GM19372 (cell line): ENCODE measurements at regions not wholly inside any gene's neighbourhood (a gene's known extent, or its start where the extent isn't known, plus 50 kb on each side); places are given as distances from the start of the nearest gene placed in this dataset.
"Not testable (repeated sequence)": the region's sequence is repeated elsewhere in the genome, so short reads cannot be mapped to it uniquely, and the experiment has no call there.

Source experiments
- ATAC-seq: cut with Tn5 transposase; IDR thresholded peaks from one replicate; pipeline ENCODE4 v1.9.1; 2021; ENCODE audit warnings: mild to moderate bottlenecking, low read depth, moderate library complexity; ENCODE audit not compliant: unreplicated experiment

DNA sequence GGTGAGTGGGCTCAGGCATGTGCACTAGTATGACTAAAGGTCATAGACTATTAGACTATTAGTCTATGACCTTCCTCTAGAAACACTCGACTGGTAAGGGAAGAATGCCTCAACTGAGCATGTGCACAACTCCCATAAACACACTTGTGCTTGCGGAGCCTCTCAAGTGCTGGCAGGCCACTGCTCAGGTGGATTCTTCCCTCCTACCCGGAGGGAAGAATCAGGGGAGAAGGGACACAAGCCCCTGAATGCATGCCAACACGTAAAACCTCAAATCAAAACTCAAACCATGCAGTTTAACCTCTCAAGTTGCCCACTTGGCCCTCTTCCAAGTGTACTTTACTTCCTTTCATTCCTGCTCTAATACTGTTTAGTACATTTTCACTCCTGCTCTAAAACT lies 287.6 kb upstream of the SGCG start:
- no peak for ATAC-seq

DNA sequence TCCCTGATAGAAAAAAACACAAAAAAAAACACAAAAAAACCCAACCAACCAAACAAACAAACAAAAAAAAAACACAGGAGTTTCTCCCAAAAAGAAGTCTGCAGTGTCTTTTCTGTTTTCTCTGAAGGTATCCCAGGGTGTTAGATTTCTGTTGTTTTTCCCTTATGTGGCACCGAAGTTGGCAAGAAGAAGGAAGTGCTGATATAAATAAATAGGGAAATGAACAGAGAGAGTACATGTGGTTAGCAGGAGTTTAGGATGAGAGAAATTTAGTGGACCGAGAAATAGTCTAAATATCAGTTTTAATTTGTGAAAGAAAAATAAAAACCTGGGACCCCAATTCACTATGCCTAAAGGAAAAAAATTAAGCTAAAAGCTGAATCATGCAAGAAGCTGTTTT lies 287.0 kb upstream of the SGCG start:
- no peak for ATAC-seq

DNA sequence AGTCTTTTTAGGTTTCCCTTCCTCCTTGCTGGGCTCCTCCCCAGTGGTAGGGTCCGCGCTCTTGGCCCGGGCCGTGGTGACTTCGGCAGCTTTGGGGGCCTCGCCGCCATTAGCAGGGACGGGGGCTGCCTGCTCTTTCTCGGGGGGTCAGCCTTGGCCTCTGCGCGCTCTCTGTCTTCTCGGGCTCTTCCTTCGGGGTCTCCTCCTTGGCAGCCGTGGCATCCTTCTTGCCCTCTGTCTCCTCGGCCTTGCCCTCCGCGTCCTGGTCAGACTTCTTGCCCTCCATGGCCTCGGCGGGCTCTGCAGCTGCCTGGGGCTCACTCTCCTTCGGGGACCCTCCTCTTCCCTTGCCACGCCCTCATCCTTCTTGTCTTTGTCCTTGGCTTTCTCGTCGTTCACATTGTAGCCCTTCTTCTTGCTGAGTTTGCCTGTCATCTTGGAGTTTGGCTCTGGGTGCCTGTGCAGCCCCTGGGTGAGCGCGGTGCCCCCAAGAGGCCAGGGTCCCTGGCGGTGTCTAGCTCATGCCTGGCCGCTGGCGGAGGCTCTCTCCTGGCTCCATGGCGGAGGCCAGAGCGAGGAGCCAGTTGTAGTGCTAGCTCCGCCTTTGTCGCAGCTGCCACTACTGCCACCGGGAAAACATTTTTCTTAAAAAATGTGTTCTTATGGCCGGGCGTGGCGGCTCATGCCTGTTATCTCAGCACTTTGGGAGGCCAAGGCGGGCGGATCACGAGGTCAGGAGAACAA lies 283.0 kb upstream of the SGCG start:
- no peak for ATAC-seq

DNA sequence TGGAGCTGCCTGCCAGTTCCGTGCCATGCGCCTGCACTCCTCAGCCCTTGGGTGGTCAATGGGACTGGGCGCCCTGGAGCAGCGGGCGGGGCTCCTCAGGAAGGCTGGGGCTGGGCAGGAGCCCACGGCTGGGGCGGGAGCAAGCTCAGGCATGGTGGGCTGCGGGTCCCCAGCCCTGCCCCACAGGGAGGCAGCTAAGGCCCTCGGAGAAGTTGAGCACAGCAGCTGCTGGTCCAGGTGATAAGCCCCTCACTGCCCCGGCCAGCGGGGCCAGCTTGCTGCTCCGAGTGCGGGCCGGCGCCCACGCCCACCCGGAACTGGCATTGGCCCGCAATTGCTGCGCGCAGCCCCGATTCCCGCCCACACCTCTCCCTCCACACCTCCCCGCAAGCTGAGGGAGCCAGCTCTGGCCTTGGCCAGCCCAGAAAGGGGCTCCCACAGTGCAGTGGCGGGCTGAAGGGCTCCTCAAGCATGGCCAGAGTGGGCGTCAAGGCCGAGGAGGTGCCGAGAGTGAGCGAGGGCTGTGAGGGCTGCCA lies 280.3 kb upstream of the SGCG start:
- not testable (repeated sequence) for ATAC-seq

DNA sequence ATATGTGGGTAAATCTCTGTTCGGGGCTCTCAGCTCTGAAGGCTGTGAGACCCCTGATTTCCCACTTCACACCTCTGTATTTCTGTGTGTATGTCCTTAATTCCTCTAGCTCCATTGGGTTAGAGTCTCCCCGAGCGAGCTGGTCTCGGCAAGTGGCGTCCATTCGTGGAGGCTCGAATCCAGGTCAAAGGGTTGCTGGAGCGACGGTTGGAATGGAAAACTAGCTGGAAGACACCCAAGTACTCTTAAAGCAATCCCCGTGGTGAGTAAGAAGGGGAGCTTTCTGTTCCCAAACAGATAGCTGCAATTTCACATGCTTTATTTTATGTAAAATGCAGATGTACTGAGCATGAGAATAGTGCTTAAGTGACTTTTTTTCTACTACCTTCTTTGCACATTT lies 277.5 kb upstream of the SGCG start:
- no peak for ATAC-seq

DNA sequence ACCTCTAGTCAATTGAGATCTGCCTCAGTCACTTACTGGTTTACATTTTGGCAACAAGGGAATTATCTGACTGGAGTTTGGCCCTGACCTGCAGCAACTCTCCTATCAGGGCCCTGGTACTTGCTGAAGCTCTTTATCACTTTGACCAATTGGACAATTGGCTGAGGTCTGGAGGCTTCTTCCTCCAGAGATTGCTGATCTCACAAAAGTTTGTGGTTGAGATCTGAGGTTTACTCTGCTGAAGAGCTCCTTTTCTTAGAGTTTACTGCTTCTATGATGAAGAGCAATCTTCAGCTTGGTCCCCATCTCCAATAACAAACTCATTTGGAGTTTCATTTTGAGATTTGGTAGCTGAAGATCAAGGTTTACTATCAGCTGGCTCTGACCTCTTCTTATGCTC lies 276.9 kb upstream of the SGCG start:
- ATAC-seq, result no peak

DNA sequence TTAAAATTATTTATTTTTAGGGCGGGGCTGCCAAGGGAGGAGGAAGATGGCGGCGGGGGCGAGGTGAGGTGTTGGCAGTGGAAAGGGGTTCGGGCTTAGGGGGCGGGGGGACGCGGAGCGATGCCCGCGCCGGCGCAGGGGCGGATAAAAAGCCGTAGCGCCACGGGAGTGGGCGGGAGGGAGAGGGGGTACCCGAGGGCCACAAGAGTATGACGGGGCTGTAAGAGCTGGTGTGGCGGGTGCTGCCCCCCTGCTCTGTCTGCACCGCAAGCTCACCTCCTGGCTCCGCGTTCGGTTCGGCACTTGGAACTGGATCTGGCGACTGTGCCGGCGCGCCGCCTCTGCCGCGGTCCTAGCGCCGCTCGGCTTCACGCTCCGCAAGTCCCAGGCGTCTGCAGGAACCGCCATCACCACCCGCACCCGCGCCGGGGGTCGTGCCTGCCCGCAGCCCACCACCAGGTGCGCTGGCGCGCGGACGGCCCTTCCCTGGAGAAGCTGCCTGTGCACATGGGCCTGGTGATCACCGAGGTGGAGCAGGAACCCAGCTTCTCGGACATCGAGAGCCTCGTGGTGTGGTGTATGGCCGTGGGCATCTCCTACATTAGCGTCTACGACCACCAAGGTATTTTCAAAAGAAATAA lies 265.2 kb upstream of the SGCG start:
- ATAC-seq, result peak; percentile 72

DNA sequence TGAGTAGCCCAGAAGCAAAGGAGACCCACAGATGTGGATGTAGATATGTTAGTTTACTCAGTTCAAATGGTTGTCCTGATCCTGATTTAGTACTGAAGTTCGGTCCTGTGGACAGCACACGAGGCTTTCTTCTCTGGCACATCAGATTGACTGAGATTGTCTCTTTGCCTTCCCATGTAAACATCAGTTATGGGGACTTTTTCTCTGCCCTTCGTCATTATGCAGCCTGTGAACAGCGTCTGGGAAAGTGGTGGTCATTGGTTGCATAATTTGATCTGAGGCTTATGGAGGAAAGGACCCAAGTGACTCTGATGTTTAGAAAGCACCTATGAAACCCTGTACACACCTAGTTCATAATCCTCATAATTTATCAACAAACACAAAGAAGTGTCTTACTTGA lies 264.5 kb upstream of the SGCG start:
- not testable (repeated sequence) for ATAC-seq

DNA sequence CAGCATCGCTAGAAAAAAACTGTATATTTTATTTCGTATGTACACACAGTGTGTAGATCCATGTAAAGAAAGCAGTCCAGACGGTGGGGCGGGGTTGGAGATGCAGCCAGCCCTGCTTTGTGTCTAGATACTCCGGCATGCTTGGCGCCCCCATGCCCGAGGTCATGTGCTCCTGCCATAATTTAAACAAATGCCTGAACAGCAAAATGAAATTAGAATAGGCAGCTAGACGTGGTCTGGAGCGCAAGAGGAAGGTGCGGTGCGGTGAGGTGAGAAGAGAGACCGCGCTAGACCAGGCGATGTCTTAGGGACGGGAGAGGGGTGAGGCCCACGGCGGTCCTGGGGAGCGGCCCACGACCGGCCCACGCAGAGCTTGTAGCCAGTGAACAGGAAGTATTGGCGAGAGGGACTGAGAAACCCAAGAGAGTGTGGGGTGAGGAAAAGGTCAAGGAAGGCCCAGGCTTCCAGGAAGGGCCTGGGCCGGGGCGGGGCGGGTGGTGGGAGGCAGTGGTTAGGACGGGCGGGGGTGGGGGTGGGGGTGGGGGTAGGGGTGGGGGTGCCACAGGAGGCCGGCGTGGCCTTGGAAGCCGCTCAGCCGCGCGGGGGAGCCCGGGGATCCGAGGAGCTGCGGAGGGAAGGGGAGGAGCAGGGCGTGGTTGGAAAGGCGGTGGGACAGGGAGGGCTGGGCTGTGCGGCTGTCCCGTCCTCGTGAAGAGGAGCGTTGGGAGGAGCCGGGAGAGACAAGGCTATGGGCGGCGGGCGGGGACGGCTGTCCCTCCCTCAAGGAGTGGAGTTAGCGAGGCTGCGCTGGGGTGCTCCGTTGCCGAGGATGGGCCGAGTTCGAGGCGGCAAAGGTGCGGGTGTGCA lies 254.7 kb upstream of the SGCG start:
- ATAC-seq, result peak; percentile 38

DNA sequence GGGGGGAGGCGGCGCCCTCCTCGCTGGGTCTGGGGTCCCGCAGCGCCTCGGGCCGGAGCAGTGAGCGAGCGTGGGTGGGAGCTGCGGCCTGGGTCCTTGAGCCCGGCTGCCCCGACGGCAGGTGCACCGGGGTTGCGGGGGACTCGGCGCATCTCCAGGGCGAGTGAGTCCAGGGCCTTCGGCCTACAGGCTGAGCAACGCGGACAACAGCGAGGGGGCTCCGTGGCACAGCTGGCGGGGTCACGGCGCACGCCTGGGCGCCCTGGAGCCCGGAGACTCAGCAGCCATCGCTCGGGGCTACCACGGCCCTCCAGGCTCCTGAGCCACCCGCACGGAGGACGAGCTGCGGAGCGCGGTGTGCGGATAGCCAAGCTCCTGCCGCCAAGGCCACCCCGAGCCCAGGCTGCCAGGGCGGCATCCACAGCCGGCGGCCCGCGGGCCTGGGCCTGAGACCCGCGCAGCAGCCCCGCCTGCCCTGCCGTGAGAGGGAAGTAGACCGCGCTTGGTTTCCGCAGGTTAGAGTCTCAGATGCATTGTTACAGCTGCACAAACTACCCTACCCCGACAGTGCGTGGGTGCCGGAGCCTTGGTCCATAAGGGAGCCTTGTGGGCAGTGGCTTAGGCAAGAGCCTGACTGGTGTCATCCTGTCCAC lies 253.9 kb upstream of the SGCG start:
- ATAC-seq, result peak; percentile 52

DNA sequence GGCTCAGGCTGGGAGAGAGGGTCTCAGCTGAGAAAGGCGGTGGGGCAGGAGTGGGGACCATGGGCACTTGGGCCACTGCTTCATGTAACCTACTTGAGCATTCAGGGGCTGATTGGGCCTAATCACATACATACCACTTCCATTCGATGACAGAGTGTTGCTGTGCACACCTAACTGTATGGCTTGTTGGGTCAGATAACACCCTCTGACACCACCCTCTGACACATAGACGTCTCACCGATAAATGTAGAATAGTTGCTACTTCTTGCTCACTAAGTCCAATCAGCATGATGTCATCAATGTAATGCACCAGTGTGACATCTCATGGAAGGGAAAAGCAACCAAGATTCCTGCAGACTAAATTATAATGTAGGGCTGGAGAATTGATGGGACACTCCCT lies 252.9 kb upstream of the SGCG start:
- not testable (repeated sequence) for ATAC-seq

DNA sequence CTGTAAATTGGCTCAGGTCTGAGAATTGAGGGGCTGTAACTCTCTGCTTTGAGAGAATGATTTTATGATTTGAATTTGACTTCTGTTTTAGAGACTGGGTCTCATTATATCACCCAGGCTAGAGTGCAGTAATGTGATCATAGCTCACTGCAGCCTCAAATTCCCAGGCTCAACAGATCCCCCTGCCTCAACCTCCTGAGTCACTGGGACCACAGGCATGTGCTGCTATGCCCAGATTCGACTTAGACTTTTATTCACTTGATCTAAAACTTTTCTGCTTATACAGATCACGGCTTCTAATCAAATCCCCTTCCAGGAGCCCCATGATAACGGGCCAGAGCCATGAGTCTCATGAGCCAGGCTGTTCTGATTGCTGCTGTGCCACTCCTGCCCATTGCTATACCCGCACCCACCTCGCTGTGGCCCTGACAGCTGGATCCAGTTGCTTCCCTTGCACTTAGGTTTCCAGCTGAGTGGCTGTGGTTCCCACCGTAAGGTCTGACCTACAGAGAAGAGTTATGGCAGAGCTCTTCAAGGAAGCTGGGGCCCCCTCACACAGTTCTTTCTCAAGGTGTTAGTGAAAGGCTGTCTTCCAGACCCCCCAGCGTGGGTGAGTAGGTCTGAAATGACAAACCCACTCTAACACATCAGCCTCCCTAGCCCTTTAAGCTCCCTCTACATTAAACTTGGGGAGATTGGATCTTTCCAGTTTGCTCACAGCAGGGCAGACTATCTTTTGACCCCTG lies 251.2 kb upstream of the SGCG start:
- ATAC-seq, result no peak

DNA sequence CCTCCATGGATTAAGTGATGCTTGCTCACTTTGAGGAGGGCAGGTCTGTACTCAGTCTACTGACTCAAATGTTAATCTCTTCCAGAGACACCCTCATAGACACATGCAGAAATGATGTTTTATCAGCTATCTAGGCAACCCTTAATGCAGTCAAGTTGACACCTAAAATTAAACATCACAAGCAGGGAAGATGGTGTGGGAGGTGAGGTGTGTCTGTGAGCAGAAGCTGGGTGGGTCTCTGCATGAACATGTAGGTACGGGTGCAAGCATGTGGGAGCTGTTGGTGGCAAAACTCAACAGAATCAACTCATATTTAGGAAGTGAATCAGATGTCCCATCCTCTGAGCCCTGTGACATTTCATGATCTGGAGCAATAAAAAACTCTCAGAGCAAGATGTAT lies 249.2 kb upstream of the SGCG start:
- no peak for ATAC-seq

DNA sequence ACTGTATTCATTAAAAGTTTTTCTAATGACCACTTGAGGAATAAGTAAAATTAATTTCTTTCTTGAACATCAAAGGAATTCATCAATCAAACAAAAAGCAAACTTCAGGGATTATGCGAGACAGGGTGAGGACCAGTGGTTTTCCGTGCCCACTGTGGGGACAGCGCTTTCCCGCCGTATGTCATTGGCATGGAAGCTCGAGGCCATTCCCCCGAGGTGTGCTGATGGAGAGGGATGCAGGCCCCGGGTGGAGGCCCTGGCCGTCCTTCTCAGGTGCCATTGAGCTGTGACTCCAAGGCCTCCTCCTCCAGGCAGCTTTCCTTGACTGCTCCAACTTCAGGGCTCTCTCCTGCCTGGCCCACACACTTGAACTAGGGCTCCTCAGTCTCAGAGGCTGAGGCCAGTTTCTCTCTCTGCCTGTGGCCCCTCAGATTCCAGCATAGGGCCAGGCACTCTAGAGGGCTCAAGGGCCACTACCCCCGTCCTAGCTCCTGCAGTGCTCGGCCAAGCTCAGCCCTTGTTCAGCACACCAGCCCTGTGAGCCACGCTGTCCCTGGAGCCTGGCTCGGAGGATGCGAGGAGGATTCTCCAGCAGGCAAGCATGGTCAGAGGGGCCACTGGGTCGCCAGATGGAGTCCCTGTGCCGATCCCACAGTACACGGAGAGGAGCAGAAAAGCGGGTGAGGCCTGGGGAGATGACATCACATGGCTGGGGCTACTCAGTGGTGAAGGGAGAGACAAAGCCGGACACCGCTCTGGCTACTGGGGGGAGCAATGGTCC lies 248.0 kb upstream of the SGCG start:
- ATAC-seq, result not testable (repeated sequence)

DNA sequence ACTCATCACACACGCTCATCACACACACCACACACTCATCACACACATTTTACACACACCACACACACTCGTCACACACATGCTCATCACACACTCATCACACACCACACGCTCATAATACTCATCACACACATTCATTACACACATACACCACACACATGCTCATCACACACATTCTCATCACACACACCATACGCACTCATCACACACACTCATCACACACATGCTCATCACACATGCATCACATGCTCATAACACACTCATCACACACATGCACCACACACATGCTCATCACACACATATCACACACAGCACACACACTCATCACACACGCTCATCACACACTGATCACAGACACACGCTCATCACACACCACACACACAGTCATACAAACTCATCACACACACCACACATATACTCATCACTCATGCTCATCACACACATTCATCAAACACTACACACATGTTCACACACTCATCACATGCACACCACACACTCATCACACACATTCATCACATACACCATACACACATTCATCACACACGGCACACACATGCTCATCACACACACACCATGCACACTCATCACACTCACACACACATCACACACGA lies 247.1 kb upstream of the SGCG start:
- ATAC-seq, result no peak

DNA sequence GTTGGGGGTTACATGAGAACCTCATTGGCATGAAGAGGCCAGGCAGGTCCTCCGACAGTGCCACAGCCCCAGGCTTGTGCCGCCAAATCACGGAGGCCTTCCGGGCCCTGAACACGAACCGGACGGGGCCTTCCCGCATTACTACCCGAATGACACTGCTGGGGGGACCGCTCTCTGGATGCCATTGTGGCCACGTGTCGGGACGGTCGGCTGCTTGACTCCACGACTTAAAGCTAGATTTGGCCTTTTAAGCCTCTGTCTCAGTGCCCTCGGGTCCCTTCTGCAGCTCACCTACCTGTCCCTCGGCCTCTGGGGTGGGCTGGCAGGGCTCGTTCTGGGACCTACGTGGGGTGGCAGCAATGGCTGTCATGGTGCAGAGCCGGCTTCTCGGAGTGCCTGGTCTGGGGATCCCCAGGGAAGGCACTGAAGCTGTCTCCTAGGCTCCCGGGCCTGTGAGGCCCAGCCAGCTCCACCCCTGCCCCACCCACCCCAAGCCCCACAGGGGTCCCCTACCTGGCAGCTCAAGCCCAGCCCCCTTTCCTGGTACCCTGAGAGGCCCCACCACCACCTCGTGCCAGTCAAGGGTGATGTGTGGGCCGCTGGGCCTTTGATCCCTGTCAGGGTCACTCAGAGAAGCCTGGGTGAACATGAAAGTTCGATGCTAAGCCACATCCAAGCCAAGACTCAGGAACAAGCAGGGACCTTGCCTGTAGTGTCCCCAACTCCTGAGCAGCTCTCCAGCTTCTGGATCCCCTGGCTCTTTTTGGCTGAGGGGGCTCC lies 245.8 kb upstream of the SGCG start:
- no peak for ATAC-seq

DNA sequence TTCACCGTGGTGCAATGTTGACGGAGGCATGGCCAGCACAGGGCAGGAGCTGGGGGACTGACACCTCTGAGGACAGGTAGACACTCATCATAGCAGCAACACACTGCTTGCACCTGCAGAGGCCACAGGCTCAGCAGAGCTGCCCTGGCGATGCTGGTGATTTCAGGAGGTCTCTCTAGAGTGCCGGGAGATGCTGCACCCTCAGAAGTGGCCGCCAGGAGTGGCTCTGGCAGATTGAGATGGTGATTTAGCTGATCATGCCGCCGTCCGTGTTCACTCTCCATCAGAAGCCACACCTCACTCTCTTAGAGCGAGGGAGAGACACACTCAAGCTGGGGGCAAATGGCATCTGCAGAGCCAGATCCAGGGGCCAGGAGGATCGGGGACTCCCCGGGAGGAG lies 244.6 kb upstream of the SGCG start:
- ATAC-seq, result no peak

DNA sequence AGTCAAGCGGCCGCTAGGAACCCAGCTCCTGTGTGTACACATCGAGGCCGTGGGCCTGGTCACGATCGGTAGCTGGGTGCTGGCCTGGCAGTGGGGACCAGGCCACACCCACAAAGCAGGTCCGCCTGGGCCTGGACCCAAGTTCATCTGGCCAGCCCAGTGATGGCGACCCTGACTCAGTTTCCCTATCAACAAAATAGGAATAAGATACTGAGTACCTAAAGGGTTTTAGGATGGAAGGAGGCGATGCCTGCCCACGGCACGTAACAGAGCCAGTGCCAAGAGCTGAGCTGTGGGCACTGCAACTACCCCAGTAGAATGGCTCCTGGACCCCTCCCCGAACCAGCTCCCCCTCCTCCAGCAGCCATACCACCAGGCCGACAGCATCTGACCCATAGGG lies 243.5 kb upstream of the SGCG start:
- no peak for ATAC-seq
